ENCODE measurements at regions not wholly inside any gene's neighbourhood (a gene's known extent, or its start where the extent isn't known, plus 50 kb on each side); places are given as distances from the start of the nearest gene placed in this dataset.
A peak's percentile ranks its signal among the peaks of the same experiment; 100 is the strongest.

DNA sequence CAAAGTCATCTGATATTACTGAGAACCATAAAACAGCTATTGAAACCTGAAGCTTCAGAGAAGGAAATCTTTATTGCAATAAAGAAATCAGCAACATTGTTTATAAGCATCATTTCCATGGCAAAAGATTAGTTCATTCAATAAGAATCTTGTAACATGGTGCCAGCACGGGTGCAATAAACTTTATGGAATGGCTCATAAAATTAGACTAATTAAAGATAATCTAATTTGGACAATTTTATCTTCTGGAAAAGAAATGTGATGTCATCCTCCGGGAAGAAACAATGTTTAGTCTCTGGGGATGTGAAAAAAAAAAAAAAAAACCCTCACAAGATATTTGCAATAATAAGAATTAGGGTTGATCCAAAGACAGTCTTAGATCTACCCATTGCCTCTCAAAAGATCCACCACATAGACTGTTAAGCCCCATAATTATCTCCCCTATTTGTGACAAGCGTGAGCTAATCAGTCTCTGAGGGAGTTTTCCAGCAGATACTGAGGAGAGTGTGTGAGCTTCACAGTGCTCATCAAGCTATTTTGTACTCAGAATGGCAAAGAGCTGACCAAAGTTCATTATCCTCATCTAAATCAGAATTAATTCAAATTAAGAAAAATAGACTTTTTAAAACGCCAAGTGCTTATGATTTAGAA lies 297.0 kb upstream of the EDNRB start:
- DNase-seq: peak in 1 of 2 experiments; percentile 32

GRCh38 chr13:78201411-78201810 lies 282.8 kb upstream of the EDNRB start:
- DNase-seq: no peak

DNA sequence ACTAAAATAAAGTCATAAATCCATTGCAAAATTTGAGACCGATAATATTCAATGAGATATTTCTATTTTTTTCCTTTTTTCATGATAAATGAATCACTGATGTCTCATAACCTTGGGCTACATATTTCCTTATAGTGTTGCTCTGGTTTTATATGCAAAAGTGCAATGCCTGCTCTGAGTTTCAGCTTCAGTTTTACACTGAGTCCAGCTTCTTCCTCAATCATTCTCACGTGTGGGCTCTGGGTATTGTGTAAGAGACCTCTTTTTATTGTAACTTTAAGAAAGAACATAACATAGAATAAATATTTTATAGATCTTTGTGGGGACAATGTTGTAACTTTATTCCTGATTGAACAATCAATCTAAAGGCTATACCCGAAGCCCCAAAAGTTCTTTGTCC lies 280.2 kb upstream of the EDNRB start:
- DNase-seq: no peak

DNA sequence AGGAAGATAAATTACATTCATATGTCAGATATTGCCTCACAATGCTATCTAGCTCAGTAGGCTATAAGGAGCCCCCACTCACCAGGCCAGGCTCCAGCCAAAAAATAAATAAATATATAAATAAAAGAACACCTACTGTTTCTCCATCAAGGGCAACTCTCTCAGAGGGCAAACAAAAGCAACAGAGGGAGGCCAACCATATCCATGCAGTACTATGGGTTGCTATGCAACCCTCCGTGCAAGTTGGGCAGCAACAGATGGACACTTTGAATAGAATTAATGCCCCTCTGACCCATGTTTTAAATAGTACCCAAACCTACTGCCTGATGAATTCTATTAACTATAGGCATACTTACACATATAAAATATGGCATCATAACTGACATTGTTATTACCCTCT lies 279.8 kb upstream of the EDNRB start:
- DNase-seq: peak in 1 of 2 experiments; percentile 42

- DNase-seq: no peak
Measured at GRCh38 chr13:78197231-78197630, 278.6 kb upstream of the EDNRB start.

DNA sequence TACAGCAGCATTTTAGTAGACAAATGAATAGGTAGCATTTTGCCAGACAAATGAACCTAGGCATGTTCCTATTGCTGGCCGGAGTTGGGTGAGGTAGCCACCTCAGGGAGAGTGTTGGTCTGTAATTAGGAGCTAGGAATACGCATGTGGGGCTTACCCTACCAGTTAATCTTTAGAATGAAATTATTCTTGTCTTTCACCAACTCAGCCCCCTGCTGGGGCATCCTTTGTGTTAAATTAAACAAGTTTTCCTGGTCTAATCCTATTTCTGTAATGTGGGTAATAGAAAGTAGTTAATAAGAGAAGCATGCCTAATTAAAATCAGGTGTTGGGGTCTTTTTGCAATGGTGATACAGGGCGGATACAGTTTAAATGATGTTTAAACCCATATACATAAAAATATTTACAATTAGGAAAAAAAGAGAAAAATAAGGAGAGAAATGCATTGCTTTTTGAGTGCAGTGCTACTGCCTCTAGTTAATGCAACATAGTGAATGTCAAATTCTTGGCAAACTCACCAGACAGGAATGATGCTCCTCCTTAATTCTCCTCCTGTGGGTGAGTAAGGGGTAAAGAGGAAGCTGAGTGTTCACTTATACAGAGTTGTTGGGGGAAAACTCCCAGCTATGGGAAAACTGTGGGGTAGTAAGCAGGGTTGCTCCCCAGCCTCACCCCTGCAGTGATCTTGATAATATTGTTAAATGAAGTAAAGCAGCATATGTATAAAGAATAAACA lies 276.4 kb upstream of the EDNRB start:
- DNase-seq: no peak

DNA sequence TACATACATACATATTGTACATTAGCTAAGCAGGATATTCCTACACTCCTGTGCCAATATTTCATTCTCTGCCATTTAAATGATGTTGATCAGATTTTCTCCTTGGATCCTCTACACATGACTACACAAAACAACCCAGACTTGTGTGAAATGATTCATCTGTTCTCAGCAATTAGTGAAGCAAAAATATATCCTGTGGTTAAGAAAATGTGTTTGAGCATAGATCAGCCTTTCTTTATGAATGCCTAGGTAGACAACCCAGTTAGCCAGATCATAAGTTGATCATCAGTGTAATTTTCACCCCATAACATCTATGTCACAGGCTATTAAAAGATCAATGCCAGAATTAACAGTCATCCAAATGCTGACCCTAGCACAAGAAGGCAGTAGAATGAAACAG lies 275.2 kb upstream of the EDNRB start:
- no peak for DNase-seq

DNA sequence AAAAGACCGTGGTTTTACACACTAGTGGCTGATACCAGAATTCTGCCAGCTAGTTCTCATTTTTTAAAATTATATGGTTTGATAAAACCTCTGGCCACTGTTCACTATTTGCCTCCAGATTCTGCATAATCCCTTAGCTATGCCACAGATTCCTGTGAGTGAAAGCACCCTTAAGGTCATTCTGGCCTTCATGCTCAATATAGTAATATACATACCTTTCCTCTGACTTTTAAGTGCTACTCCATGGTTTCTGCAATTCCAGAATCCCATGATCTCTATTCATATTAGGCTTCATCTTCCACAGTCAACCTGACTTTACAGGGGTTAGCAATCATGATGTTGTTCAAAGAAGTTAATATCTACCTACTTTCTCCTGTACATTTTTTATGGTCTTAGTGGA lies 274.1 kb upstream of the EDNRB start:
- DNase-seq: no peak

DNA sequence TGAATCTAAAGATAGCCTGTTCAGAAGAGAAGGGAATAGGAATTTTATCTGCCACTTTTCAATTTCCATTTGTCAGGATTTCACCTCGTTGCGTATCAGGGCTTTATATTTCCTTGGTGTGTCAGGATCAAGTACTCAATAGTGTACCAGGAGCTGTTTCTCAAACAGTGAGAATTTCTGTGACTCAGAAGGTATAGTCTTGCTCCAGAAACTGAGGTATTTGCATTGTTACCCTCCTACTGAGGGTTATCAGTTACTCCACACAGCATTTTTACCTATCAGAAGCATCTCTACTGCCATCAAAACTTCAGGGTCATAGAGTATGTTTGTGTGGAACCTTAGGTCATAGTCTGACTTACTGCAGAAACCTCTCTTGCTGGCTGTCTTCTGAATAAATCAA lies 271.7 kb upstream of the EDNRB start:
- no peak for DNase-seq

DNA sequence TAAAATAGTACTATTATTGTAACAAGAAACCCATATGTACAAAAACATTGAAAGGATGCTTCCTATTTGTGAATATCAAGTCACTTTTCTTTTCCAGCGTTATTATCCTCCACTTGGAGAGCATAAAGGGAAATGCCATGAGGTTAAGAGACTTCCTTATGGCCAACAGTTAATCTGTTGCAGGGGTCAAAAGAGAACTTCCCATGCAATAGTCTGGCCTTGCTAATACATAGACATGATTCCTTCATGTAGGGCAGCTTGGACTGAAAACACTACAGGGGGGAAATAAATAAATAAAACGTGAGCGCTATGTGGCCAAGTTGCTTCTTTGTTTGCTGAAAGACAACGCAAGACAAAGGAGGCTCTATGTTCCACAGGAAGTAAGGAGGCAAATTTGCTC lies 269.1 kb upstream of the EDNRB start:
- peak; percentile 53 to 57 for DNase-seq

GRCh38 chr13:78185700-78186099 lies 267.1 kb upstream of the EDNRB start:
- no peak for DNase-seq

GRCh38 chr13:78183732-78184131 lies 265.1 kb upstream of the EDNRB start:
- DNase-seq: no peak

DNA sequence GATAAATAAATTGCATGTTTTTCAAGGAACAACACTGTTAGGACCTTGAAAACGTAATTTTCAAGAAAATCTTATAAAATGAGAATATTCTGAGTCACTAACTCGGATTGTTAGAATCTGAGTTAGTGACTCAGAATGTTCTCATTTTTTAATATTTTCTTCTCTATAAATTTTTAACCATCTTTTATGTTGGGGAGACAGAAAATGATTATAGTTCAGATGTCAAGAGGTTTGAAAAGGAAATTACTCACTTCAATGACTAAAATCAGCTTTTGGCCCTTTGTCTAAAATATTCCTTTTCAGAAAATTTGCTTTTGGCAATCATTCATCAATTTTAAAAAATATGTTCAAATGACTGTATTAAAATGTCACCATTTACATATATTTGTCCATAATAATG lies 264.2 kb upstream of the EDNRB start:
- DNase-seq: no peak

- DNase-seq: no peak
Measured at GRCh38 chr13:78177306-78177705, 258.7 kb upstream of the EDNRB start.

DNA sequence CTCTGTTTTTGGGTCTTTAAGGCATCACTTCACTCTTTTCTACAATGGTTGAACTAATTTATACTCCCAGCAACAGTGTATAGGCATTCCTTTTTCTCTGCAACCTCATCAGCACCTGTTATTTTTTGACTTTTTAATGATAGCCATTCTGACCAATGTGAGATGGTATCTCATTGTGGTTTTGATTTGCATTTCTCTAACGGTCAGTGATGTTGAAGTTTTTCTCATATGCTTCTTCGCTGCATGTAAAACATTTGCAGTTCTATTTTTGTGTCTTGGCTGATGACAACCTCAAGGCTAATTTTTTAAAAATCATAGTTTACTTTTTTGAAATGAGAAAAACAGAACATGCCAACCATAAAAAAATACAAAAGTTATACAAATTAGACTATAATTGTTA lies 258.2 kb upstream of the EDNRB start:
- DNase-seq: peak; percentile 31 to 37

DNA sequence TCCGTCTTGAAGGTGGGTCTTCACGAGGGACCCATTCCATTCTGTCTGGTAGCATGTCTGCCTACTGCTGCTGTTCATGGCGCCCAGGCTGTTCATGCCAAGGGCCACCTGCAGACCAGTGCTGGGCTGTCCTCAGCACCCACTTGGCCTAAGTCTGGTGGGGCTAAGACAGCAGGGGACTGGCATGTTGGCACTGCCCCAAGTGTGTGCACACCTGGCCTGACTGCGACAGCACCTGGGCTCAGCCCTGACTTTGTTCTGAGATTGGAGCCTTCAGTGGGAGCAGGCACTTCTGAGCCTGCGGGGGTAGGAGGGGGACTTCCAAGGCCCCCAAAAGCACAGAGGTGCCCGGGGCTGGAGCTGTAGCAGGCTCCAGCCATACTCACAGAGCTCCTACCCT lies 250.8 kb upstream of the EDNRB start:
- DNase-seq: no peak

DNA sequence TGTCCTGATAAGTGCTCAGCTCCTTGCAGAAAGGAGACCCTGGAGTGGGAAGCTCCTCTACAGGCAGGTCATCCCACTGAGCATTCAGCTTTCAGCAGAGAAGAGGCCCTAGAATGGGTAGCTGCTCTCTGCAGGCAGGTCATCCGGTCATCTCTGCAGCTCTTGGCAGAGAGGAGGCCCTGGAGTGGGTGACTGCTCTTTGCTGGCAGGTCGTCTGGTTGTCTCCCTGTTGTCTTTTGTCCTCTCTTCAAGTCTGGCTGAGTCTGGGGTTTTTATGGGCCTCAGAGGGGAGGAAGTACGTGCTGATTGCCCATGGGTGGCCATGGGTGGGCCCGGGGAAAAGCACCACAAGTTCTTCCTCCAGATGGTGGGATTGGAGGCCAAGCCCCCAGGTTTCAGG lies 250.3 kb upstream of the EDNRB start:
- no peak for DNase-seq

DNA sequence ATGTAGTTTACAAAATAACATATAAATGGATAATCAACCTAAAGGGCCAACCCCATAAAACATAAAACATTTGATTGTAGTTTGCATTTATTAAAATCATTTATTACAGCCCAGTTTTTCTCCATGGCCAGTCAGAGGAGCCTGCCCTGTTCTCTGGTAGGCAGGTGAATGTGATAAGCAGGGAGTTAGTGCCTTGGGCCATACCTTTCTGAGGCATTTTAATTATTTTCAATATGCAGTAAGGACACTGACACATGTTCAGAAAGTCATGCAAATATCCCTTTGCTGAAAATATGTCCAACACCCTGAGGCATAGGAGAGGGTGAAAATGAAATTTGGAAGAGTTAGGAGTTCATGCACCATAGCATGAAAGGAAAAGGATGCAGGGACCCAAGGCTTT lies 242.6 kb upstream of the EDNRB start:
- DNase-seq: peak; percentile 98 to 100

- peak; percentile 98 to 99 for DNase-seq
Measured at GRCh38 chr13:78160793-78161192, 242.2 kb upstream of the EDNRB start.

DNA sequence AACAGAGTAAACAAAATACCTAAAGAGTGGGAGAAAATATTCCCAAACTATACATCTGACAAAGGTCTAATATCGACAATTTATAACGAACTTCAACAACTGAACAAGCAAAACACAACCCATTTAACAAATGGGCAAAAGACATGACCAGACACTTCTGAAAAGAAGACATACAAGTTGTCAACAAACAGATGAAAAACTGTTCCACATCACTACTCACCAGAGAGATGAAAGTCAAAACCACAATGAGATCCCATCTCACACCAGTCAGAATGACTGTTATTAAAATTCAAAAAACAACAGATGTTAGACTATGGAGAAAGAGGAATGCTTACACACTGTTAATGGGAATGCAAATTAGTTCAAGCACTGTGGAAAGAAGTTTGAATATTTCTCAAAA lies 233.8 kb upstream of the EDNRB start:
- peak; percentile 75 to 77 for DNase-seq

GRCh38 chr13:78147905-78148304 lies 229.3 kb upstream of the EDNRB start:
- no peak for DNase-seq

- no peak for DNase-seq
Measured at GRCh38 chr13:78145276-78145675, 226.6 kb upstream of the EDNRB start.

- peak; percentile 87 to 94 for DNase-seq
Measured at GRCh38 chr13:78139765-78140164, 221.1 kb upstream of the EDNRB start.

DNA sequence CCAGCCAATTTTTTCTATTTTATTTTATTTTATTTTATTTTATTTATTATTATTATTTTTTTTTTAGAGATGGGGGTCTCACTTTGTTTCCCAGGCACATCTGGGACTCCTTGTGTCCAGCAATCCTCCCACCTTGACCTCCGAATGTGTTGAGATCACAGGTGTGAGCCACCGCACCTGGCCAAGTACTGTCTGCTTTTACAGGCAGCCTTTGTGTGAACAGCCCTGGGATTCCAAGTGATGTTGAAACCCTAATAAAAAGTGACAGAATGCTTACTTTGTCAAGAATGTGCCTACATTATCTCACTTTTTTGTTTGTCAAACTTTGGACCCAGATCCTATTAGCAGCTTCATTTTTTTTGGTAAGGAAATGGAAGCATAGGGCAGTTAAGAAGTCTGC lies 220.1 kb upstream of the EDNRB start:
- peak in 1 of 2 experiments; percentile 40 for DNase-seq
